Medulla oblongata (tissue), 1 donor: ENCODE measurements at regions not wholly inside any gene's neighbourhood (a gene's known extent, or its start where the extent isn't known, plus 50 kb on each side); places are given as distances from the start of the nearest gene placed in this dataset.

Experiments
- DNase-seq: peaks from one replicate; pipeline ENCODE4 v3.0.0-alpha.2; 2015; ENCODE audit errors: extremely low spot score

DNA sequence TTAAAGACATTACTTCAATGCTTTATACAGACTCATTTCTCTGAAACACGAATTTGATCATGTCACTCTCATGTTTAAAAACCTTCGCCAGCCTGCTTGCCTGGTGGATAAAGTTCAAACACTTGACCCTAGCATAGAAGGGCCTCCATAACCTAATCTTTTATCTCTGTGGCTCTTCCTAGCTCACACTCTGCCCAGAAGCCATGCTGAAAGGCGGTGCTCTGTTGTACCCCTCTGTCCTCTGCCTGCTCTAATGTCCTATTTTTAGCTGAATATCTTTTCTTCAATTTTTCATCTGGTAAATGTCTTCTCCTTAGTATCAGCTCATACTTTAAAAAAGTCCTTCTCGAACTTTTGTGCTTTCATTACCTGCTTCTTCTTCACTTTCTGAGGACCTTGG is 302.6 kb upstream of the BOD1L1 start:
- no peak for DNase-seq

DNA sequence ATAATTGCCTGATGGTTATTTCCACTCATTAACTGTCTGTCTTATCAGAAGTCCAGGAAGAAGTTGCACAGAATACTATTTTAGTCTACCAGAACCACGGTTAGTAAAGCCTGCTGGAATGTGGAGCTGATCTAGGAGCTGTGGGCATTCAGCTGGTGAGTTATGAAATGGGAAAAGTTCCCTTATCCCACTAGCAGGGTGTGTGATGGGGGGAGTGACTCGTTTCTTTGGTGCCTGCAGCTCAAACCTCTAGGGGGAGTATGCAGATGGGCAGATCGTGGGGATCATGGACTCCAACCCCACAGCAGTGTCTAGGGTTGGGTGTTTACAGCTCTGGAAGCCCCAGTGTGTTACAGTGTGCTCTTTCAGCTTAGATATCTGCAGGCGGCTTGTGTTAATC is 305.7 kb upstream of the BOD1L1 start:
- no peak for DNase-seq

DNA sequence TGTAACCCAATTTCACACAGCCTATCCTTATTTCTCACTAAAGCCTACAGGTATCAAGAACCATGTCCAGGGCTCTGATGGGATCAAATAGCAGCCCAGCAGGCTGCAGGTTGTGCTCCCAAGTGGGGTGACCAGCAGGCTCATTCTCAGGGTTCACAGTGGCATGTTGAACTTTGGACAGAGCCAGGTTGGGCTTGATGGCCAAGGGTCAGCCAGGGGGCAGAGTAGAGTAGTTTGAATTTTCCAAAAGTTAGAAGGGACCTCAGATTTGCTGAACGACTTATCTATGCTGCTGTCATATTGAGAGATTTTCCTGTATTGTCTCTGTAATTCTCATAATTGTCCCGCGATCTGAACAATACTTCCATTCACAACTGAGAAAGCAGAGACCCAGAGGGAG is 310.8 kb upstream of the BOD1L1 start:
- no peak for DNase-seq

DNA sequence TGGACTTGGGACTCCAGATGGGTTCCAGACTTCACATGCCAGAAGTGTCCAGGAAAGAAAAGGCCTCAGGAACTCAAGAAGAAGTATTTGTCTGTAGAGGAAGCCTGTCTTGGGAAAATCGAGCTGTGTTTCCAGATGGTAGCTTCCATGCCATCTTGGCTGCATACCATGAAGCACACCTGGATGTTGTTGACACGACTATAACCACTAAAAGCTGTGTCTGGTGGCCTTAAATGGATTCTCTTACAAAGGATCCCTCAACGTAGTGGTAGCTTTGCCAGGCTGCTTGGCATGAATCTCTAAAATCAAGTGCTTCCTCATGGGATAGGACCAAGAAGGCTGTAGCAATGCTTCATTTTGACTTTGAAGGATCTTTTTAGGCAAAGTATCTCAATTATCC is 313.4 kb upstream of the BOD1L1 start:
- no peak for DNase-seq

DNA sequence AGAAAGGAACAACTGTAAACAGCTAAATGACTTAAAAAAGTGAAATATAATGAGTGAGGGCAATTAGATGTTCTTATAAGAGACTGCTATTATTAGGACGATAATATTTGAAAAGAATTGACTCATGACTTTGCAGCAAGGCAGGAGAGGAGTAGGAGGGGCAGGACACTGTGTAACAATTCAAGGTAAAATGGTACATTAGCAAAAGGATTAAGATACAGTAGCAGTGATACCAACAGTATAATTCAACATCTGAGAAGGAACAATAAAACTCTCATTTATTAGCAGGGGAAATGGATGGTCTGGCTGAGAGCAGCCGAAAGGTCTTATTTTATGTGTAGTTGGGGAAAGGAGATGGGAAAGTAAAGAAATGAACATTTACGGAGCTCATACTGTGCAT is 315.5 kb upstream of the BOD1L1 start:
- DNase-seq = no peak

DNA sequence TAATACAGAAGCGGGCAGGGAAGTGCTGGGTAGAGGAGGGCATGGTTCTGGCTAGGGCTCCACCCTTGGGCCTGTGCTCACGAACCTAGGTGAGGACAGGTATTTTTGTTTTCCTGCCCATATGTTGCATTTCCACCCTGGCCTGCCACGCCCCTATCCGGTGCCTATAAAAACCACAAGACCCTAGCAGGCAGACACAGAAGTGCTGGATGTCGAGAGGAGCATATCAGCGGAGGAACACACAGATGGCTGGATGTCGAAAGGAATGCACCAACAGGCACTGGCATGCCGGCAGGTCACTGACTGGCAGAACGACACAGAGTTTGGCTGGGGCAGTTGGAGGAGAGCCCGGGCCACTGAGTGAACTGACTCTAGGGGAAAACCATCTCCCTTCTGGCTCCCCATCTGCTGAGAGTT is 316.6 kb upstream of the BOD1L1 start:
- no peak for DNase-seq

DNA sequence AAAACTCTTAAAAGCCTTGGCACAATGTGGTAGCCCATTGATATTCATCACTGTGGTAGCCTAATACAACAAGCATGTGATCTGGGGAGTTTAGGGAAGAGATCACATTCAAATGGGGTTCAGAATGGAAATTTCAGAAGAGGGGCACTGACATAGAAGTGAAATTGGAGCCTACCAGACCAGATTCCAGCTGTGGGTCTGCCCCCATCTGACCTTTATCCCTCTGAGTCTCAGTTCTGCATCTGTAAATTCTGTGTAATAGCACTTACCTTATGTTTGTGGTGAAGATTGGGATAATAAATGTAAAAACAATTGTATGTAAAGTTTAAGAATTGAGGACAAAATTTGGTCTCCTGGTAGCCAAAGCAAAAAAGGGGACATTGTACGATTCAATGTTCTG is 320.4 kb upstream of the BOD1L1 start:
- DNase-seq = no peak

DNA sequence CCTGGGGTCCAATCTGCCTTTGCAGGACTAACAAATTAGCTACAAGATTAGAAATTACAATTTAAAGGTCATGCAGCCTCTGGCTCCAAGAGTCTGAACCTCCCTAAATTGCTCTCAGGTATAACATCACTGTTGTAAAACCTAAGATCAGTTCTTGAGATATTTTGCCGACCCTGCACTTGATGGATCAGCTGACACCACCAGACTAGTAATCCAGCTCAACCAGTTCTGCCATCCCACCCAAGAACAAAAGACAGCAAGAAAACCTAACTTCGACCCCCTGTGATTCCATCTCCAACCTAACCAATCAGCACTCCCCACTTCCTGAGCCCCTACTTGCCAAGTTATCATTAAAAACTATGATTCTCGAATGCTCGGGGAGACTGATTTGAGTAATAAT is 323.0 kb upstream of the BOD1L1 start:
- DNase-seq = no peak

DNA sequence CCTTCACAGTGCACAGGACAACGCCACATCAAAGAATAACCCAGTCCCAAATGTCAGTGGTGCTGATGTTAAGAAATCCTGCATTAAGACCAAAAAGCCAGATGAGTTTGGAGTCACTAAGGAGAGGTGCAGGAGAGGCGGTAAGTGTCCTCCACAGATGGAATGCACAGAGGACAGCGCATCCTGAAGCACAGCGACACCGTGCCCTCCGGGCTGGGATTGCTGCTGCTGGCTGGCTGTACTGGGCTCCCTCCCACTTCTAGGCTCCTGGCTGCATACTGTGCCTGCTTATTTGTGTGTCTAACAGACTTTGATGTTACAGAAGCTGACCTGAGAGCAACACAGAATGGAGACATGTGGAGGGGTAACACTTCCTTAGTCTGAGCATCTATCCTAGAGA is 325.6 kb upstream of the BOD1L1 start:
- DNase-seq = no peak

DNA sequence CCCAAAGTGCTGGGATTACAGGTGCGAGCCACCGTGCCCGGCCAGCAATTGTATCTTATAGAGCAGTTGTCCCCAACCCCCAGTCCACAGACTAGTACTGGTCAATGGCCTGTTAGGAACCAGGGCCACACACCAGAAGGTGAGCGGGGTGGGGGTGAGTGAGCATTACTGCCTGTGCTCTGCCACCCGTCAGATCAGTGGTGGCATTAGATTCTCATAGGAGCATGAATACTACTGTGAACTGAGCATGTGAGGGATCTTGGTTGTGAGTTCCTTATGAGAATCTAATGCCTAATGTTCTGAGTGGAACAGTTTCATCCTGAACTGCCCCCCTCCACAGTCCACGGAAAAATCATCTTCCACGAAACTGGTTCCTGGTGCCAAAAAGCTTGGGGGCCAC is 328.0 kb upstream of the BOD1L1 start:
- no peak for DNase-seq

DNA sequence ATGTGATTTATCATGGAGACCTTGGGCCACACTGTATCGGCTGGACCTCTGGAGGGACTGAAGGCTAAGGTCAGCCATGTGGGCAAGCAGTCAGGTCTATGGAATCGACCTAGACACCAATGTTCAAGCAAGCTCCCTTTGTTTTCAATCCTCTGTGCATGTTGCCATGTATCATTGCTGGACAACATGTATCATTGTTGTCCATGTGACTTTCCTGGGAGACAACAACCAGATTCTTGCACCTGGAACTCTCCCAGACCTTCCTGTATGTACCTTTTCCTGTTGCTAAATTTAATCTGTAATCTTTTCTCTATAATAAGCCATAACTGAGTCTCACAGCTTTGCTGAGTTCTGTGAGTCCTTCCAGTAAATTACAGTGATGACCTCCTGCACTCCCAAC is 329.4 kb upstream of the BOD1L1 start:
- DNase-seq = no peak

DNA sequence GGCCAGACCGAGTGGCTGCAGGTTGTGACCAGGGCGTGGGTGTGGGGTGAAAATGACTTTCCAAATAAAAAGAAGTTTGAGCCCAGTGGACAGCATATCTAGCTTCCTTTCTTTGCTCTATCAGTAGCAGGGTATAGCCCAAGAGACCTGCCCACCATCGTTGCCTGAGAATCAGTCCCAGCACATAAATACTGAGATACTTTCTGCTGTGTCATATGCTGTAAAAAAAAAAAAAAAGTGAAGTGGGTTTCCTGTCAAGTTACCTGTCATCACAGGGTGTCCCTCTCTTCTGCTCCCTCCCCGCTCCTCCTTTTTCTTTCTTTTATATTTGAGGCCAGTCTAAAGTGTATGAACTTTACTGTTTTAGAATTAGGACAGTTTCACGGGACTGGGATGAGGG is 330.3 kb upstream of the BOD1L1 start:
- no peak for DNase-seq

DNA sequence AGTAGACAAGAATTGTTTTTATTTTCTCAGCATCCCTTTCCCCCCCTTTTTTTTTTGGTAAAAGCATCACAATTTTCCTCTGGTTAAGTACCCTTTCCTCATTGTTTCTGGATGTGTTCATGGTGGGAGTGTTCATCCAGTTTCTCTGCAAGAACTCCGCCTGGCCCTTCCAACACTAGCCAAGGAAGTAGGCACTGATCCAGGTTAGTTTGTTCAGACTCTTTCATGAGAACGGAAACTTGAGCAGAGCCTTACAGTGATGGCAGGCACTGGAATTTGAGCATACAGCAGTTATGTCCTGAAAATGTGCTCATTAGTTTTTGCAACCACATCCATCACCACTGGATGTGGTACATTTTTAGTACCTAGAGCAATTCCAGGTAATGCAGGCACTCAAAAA is 336.1 kb upstream of the BOD1L1 start:
- peak; percentile 35 for DNase-seq

DNA sequence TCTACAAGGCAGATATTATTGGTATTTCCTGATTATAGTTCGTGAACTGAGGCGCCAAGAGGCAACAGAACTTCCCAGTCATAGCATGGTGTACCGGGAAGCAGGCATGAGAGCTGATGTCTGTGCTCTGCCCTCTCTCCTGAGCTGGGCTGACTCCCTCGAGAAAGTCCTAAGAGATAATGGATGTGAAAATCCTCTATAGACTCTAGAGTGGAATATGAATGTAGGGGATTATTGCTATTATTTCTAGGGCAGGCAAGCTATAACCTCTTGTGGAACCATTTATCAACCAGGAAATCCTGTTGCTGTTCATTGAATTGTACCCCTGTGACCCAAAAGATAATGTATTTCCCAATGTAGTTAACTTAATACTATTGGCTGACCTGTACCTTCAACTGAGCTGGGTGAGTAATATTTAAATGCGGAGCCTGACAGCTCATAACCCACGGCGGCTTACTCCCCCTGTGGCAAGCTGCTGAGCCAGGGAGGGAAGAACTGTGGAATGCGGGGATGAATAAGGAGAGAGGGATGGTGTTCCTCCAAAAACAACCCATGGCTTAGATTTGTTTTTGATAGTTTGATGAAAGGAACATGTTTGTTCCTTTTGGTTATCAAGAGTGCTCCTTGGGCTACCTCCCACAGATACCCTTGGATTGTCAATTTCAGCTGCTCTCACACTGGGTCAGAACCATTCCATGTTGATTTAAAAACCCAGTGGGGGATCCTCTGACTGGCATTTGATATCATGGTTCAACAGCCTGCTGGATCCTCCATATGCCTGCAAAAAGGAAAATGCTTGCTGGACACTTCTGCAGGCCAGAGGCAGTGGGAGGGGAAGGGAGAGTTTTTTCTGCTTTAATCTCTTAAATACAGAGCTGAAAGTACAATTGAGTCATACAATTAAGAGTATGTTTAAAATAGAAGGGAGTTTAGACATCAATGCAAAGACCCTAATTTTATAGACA is 339.0 kb upstream of the BOD1L1 start:
- no peak for DNase-seq

DNA sequence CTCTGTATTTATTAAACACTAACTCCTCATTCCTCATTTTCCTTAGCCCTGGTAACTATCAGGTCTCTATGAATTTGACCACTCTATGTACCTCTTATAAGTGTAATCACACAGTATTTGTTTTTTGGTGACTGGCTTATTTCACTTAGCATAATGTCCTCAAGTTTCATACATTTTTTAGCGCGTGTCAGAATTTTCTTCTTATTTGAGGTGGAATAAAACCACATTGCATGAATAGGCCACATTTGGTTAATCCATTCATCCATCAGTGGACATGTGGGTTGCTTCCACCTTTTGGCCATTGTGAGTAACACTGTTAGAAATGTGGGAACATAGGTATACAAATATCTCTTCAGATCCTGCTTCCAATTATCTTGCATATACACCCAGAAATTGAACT is 341.2 kb upstream of the BOD1L1 start:
- no peak for DNase-seq

DNA sequence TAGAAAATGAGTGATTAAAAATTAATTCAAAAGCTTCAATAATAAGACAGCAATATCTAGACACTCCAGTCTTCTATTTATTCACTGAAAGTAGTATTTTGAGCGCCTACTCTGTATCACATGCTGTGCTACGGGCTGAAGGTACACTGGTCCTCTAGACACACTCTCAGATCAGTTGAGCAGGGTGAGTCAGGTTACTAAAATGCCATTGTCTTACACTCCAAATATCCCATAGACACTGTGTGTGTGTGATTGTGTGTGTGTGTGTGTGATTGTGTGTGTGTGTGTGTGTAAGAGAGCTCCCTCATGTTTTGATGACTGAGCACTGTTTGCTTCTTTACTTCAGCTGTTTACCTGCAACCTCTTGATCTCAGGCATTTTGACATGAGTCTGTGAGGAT is 342.8 kb upstream of the BOD1L1 start:
- no peak for DNase-seq

DNA sequence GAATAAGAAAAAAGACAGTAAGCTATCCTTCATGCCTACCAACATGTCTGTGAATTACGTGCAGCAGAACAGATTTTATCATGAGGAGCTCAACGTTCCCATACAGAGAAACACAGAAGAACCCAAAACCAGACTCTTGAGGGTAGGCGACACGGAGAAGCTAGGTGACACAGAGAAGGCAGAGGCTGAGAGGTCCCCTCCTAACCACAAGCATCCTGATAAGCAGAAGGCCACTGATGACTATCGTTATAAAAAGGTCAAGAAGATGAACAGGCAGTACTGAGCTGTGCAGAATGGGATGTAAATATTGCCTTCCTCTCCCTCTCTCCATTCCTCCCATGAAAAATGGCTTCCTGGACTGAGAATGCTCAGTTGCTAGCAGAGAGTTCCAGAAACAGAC is 350.2 kb upstream of the BOD1L1 start:
- DNase-seq = no peak

DNA sequence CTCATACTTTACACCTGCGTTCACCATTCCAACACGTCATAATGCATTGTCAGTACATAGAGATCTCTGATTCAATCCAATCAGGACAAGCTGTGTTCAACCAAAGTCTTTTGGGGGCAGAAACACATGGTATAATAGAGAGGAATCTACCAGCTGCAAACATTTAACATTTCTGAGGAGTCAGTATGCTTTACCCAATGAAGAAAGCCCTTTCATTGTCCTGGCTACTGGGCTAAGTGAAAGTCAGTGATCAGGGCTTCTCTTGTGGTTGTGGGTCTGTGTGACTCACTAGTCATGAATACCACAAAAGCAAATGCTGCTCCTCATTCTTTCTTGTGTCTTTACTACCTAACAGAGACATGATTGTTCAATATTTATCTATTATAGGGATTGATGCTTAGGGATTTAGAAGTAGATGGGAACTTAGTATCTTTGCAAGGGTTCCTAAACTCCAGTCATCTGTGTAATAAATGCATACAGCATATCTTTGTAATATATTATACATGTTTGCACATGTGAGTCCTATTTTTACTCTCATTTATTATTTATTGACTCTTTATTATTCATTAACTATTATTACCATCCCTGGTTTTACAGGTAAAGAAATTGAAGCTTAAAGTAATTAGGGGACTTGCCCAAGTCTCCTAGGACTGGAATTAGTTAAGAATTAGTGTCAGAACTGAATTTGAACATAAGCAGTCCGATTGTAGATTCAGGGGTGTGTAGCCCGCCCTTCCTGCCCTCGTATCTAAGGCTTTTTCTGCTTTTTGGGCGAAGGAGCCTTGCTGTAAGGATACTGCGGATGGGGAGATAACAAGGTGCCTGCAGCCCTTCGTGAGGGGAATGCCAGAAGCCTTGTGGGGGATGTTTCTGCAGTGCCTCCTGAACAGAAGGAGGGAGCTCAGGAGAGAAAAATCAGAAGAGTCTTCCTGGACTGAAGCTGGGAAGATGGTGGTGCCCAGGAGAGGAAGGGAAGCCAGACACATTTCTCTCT is 353.1 kb upstream of the BOD1L1 start:
- DNase-seq = peak; percentile 51

DNA sequence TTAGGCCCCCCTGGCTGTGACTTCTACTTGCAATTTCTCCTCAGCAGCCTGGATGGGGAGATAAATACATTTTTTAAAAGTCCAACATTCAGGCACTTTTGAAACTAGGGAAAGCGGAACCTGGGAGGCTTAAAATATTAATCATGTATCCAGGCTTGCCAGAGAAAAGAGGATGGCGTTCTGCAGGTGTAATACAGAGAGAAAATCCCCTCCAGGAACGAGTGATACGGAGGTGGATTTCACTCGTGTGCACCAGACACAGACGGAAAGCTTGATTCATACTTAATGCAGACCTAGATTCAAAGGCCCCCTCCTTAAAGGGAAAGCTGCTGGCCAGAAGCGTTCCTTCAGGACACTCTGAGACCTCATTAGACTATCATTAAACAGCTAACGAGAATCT is 354.0 kb upstream of the BOD1L1 start:
- DNase-seq = no peak

DNA sequence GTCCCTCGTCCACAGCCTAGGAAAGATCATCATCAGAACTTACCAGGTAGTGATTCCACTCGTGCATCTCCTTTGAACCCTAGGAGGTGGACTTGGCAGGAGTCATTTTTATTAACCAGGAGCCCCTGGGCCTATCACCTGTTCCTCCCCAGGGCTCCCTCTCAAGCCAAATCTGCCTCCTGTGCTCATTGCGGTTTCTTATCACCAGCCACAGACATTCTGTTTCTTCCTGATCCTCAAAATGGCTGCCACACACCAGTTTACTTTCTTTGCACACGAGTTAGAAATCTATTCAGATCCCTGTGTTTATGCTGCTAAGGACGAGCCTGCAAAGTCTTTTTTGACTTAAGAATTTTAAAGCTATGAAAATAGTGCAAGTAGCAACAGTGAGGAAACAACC is 354.5 kb upstream of the BOD1L1 start:
- no peak for DNase-seq

DNA sequence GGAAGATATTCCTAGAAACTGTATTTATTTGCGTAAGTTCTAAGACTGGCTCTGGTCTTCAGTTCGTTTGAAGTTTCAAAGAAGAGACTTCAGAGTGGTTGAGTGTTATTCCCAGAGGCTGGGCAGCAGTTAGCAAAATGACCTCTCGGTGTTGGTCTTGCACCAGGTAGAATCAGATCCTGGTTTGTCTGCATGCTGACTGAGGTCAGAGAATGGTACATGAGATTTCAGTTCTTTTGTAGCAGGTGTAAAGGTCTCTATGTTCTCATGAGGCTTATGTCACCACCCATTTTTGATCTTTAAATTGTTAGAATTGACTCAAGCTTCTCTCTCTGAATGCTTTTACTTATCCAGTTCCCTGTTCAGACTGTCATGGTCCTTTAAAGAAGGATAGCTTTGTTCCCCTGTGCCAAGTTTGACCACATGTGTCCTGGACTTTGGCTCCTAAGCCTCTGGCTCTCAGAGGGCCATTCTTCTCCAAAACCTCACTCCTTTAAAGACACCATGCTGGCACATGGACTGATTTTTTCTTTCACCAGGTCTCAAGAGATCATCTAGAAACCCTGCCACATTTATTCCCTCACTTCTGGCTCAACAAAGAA is 355.8 kb upstream of the BOD1L1 start:
- no peak for DNase-seq
